ENCODE measurements at regions not wholly inside any gene's neighbourhood (a gene's known extent, or its start where the extent isn't known, plus 50 kb on each side); places are given as distances from the start of the nearest gene placed in this dataset.

- ChIA-PET POLR2A (no interaction called here), CTCF (no interaction called here)
- no peaks in the 10 kb centered on the region for H3K36me3 Mint-ChIP-seq (ENCODE audit: low read depth)
- no peaks in the 10 kb centered on the region for H3K4me1 ChIP-seq (ENCODE audit: insufficient read depth, low read length)
- ATAC-seq (ENCODE audit: poor library complexity) (no peak), DNase-seq (no peak)
- no peak overlapping the region for H3K27ac ChIP-seq (ENCODE audit: low read depth in 1 of 2, low read length in 2 of 2)
- no peak for TF ChIP-seq CTCF (IDR thresholded peaks at IDR 0.05)
- no peak overlapping the region for H3K4me3 ChIP-seq (ENCODE audit: low read length)
- no peaks in the 10 kb centered on the region for H3K27me3 Mint-ChIP-seq
- intact Hi-C loops (cut with DNase I, micrococcal nuclease): no loop called here
- H3K27ac Mint-ChIP-seq: no peak overlapping the region
- no peaks in the 10 kb centered on the region for H3K4me1 Mint-ChIP-seq (ENCODE audit: low read depth)
- no peaks in the 10 kb centered on the region for H3K36me3 ChIP-seq (ENCODE audit: insufficient read depth, low read length)
- H3K4me3 Mint-ChIP-seq: no peak overlapping the region
- H3K9me3 ChIP-seq (ENCODE audit: control insufficient read depth in 1 of 2, insufficient read depth in 1 of 2, low read length in 2 of 2): peaks cover 0 to 12% of the 10 kb centered on the region in 2 experiments
- H3K9me3 Mint-ChIP-seq: peaks cover 13% of the 10 kb centered on the region
- no peaks in the 10 kb centered on the region for H3K27me3 ChIP-seq (ENCODE audit: control insufficient read depth in 1 of 2, insufficient read depth in 2 of 2, low read length in 2 of 2)
These were observed 1882.4 kb downstream of the SUCLG1 start for GRCh38 chr2:82576656-82577055.

DNA sequence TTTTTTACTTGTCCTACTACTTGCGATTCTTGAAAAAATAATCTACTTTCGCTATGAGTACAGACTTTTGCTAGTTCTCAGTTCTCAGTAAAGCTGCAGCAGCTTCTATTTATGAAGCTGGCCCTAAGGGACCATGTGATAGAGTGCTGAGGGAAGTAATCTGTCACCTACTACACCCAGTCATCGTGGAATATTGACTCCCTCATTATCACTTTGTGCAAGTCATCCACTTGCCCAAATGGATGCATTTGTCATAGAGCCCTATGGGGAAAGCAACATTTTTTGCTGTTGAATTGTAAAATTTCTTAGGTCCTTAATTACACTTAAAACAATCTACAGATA lies 1919.8 kb downstream of the SUCLG1 start:
- H3K9me3 ChIP-seq (ENCODE audit: control insufficient read depth in 1 of 2, insufficient read depth in 1 of 2, low read length in 2 of 2): peaks cover 0 to 6% of the 10 kb centered on the region in 2 experiments
- H3K9me3 Mint-ChIP-seq: peaks cover 12% of the 10 kb centered on the region
- no peaks in the 10 kb centered on the region for H3K27me3 Mint-ChIP-seq
- ChIA-PET CTCF (no interaction called here), POLR2A (no interaction called here)
- no peak for DNase-seq
- H3K36me3 Mint-ChIP-seq (ENCODE audit: low read depth): no peaks in the 10 kb centered on the region
- H3K4me3 ChIP-seq (ENCODE audit: low read length): no peak overlapping the region
- H3K36me3 ChIP-seq (ENCODE audit: insufficient read depth, low read length): no peaks in the 10 kb centered on the region
- H3K4me1 ChIP-seq (ENCODE audit: insufficient read depth, low read length): no peaks in the 10 kb centered on the region
- H3K4me1 Mint-ChIP-seq (ENCODE audit: low read depth): no peaks in the 10 kb centered on the region
- no peaks in the 10 kb centered on the region for H3K27me3 ChIP-seq (ENCODE audit: control insufficient read depth in 1 of 2, insufficient read depth in 2 of 2, low read length in 2 of 2)
- no peak for ATAC-seq (ENCODE audit: poor library complexity)
- no peak for TF ChIP-seq CTCF (IDR thresholded peaks at IDR 0.05)
- H3K27ac Mint-ChIP-seq: no peak overlapping the region
- no peak overlapping the region for H3K4me3 Mint-ChIP-seq
- intact Hi-C loops (cut with DNase I, micrococcal nuclease): no loop called here
- no peak overlapping the region for H3K27ac ChIP-seq (ENCODE audit: low read depth in 1 of 2, low read length in 2 of 2)

DNA sequence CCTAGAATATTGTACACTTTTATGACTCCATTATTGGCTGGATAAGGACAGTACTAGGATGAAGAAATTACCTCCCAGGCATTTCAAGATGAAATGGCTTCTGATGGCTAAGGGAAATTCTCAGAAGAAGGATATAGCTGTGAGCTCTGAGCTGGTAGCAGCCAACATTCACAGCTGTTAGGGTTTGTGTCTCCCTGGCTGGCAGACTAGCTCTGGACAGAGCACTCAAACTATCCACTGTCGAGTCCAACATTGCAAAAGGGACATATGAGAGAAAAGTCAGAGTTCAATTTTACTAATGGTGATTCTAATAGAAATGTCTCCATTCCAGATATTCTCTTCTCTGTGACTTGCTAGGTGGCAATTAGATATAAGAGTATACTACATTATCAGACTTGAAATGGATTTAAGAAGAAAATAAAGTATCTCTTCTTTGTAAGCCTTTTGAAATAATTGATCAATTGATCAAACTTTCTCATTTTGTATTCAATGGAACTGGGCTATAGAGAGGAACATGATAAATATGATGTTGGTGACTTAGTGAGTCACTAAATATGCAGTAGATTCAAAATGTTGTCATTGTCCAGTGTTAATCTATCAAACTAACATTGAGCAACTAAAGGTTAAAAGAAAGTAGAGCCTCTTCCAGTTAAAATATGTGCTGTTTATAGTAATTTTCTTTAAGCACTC lies 1920.3 kb downstream of the SUCLG1 start:
- Mint-ChIP-seq H3K36me3 (ENCODE audit: low read depth) (no peaks in the 10 kb centered on the region), H3K27ac (no peak overlapping the region), H3K4me1 (ENCODE audit: low read depth) (no peaks in the 10 kb centered on the region), H3K27me3 (no peaks in the 10 kb centered on the region), H3K4me3 (no peak overlapping the region), H3K9me3 (peaks cover 12% of the 10 kb centered on the region)
- CTCF ChIA-PET: no interaction called here
- no peak overlapping the region for H3K27ac ChIP-seq (ENCODE audit: low read depth in 1 of 2, low read length in 2 of 2)
- TF ChIP-seq CTCF (IDR thresholded peaks at IDR 0.05): no peak
- no peak overlapping the region for H3K4me3 ChIP-seq (ENCODE audit: low read length)
- peaks cover 0 to 6% of the 10 kb centered on the region in 2 experiments for H3K9me3 ChIP-seq (ENCODE audit: control insufficient read depth in 1 of 2, insufficient read depth in 1 of 2, low read length in 2 of 2)
- POLR2A ChIA-PET: no interaction called here
- DNase-seq: no peak
- no peaks in the 10 kb centered on the region for H3K36me3 ChIP-seq (ENCODE audit: insufficient read depth, low read length)
- no peaks in the 10 kb centered on the region for H3K4me1 ChIP-seq (ENCODE audit: insufficient read depth, low read length)
- H3K27me3 ChIP-seq (ENCODE audit: control insufficient read depth in 1 of 2, insufficient read depth in 2 of 2, low read length in 2 of 2): no peaks in the 10 kb centered on the region
- intact Hi-C loops (cut with DNase I, micrococcal nuclease): no loop called here
- ATAC-seq (ENCODE audit: poor library complexity): no peak
